GM23338 (cell line): ENCODE measurements at regions not wholly inside any gene's neighbourhood (a gene's known extent, or its start where the extent isn't known, plus 50 kb on each side); places are given as distances from the start of the nearest gene placed in this dataset.

ENCODE experiments used
- ATAC-seq: fragments of 200-7000 bp; cut with Tn5 transposase; 3 replicates; pipeline ENCODE4 v1.9.1; 2020
- DNase-seq: peaks from one replicate; pipeline ENCODE4 v3.0.0-alpha.2; 2015; ENCODE audit warnings: low spot score
- H2AFZ ChIP-seq: fragments of 200-600 bp; sonication (generic); 2 replicates; pipeline ENCODE4 v1.8.0; 2016; ENCODE audit warnings: antibody characterized with exemption, mild to moderate bottlenecking, moderate library complexity
- H3F3A ChIP-seq: fragments of 200-600 bp; sonication (generic); replicated peaks from 2 replicates; pipeline ENCODE4 v1.8.0; 2017; ENCODE audit warnings: antibody characterized with exemption, mixed run types, low read depth
- H3K27ac ChIP-seq: fragments of 200-600 bp; sonication (generic); 2 replicates; pipeline ENCODE4 v1.6.1; 2016; ENCODE audit warnings: low read depth
- H3K27me3 ChIP-seq: fragments of 200-600 bp; sonication (generic); 2 replicates; pipeline ENCODE4 v1.8.0; 2016; ENCODE audit warnings: mild to moderate bottlenecking, mixed run types, moderate library complexity; ENCODE audit not compliant: insufficient read depth
- H3K36me3 ChIP-seq: fragments of 200-600 bp; sonication (generic); 2 replicates; pipeline ENCODE4 v1.8.0; 2016; ENCODE audit warnings: mild to moderate bottlenecking; ENCODE audit not compliant: insufficient read depth
- H3K4me1 ChIP-seq: fragments of 200-600 bp; sonication (generic); 2 replicates; pipeline ENCODE4 v1.8.0; 2016; ENCODE audit warnings: mild to moderate bottlenecking, moderate library complexity; ENCODE audit not compliant: insufficient read depth
- H3K4me2 ChIP-seq: fragments of 200-600 bp; sonication (generic); 2 replicates; pipeline ENCODE4 v1.7.1; 2017; ENCODE audit warnings: mixed run types
- H3K4me3 ChIP-seq: fragments of 200-600 bp; sonication (generic); 2 replicates; pipeline ENCODE4 v1.6.1; 2016; ENCODE audit warnings: mixed run types
- H3K79me2 ChIP-seq: fragments of 200-600 bp; sonication (generic); replicated peaks from 2 replicates; pipeline ENCODE4 v1.8.0; 2017; ENCODE audit warnings: mild to moderate bottlenecking; ENCODE audit not compliant: insufficient read depth
- H3K9me2 ChIP-seq: fragments of 200-600 bp; sonication (generic); 2 replicates; pipeline ENCODE4 v1.8.0; 2017; ENCODE audit not compliant: insufficient read depth
- H4K20me1 ChIP-seq: fragments of 200-600 bp; sonication (generic); replicated peaks from 2 replicates; pipeline ENCODE4 v1.8.0; 2017; ENCODE audit warnings: mild to moderate bottlenecking; ENCODE audit not compliant: insufficient read depth
- H3K27ac Mint-ChIP-seq: 2 replicates; pipeline ENCODE4 v1.8.0; 2020; ENCODE audit warnings: inconsistent platforms, mild to moderate bottlenecking, moderate library complexity, mixed read lengths
- H3K27me3 Mint-ChIP-seq: 3 replicates; pipeline ENCODE4 v1.8.0; 2022; ENCODE audit warnings: low read depth, mild to moderate bottlenecking, moderate library complexity, mixed read lengths, inconsistent platforms; ENCODE audit not compliant: insufficient read depth, poor library complexity
- H3K36me3 Mint-ChIP-seq: 3 replicates; pipeline ENCODE4 v1.8.0; 2021; ENCODE audit warnings: low read depth, mild to moderate bottlenecking, inconsistent platforms, moderate library complexity, mixed read lengths
- H3K4me1 Mint-ChIP-seq: 3 replicates; pipeline ENCODE4 v1.8.0; 2020; ENCODE audit warnings: mild to moderate bottlenecking, inconsistent platforms, mixed read lengths
- H3K4me3 Mint-ChIP-seq: 3 replicates; pipeline ENCODE4 v1.8.0; 2021; ENCODE audit warnings: moderate library complexity, mild to moderate bottlenecking, inconsistent platforms, mixed read lengths
- H3K9me3 Mint-ChIP-seq: 3 replicates; pipeline ENCODE4 v1.8.0; 2020; ENCODE audit warnings: moderate library complexity, mild to moderate bottlenecking, inconsistent platforms, mixed read lengths
- CREB1 ChIP-seq: fragments of 250-450 bp; sonication (Bioruptor Pico); IDR thresholded peaks from 2 replicates; pipeline ENCODE4 v1.5.0; 2020; ENCODE audit warnings: low read depth, mild to moderate bottlenecking, moderate library complexity
- ETS1 ChIP-seq: IDR thresholded peaks from 2 replicates; pipeline ENCODE4 v1.6.1; 2016; ENCODE audit warnings: antibody characterized with exemption
- EZH2 ChIP-seq: fragments of 200-600 bp; sonication (generic); IDR thresholded peaks from one replicate; pipeline ENCODE4 v1.8.0; 2017; ENCODE audit warnings: antibody characterized with exemption, mild to moderate bottlenecking, low read depth; ENCODE audit not compliant: unreplicated experiment
- EZH2phosphoT487 ChIP-seq: fragments of 200-600 bp; sonication (generic); IDR thresholded peaks from one replicate; pipeline ENCODE4 v1.8.1; 2018; ENCODE audit warnings: antibody characterized with exemption; ENCODE audit not compliant: unreplicated experiment
- JUNB ChIP-seq: IDR thresholded peaks from one replicate; pipeline ENCODE4 v1.6.1; 2016; ENCODE audit warnings: antibody characterized with exemption; ENCODE audit not compliant: unreplicated experiment
- NANOG ChIP-seq: IDR thresholded peaks from 2 replicates; pipeline ENCODE4 v1.6.1; 2016; ENCODE audit warnings: antibody characterized with exemption, borderline replicate concordance
- POLR2AphosphoS5 ChIP-seq: IDR thresholded peaks from 2 replicates; pipeline ENCODE4 v1.6.1; 2016; ENCODE audit warnings: antibody characterized with exemption, low read depth
- STAT1 ChIP-seq: IDR thresholded peaks from one replicate; pipeline ENCODE4 v1.6.1; 2016; ENCODE audit warnings: antibody characterized with exemption; ENCODE audit not compliant: unreplicated experiment
- ZNF114 ChIP-seq: fragments of 250-450 bp; sonication (Bioruptor Pico); IDR thresholded peaks from 2 replicates; pipeline ENCODE4 v1.5.0; 2020; ENCODE audit warnings: mild to moderate bottlenecking, moderate library complexity
- ZNF331 ChIP-seq: fragments of 250-450 bp; sonication (Bioruptor Pico); IDR thresholded peaks from 2 replicates; pipeline ENCODE4 v1.5.0; 2020; ENCODE audit warnings: low read depth, mild to moderate bottlenecking, moderate library complexity
- TF ChIP-seq, protein P1 (sequence below): IDR thresholded peaks from one replicate; pipeline ENCODE4 v1.6.1; 2018; ENCODE audit warnings: antibody characterized with exemption; ENCODE audit not compliant: unreplicated experiment
- TF ChIP-seq, protein P2 (sequence below), 2 experiments: fragments of 200-600 bp in 1 of 2; sonication (generic) in 1 of 2; conservative IDR thresholded peaks; 2 replicates each; pipeline versions ENCODE4 v1.5.1 to v1.6.1; 2016 to 2017; ENCODE audit warnings: antibody characterized with exemption in 2 of 2, low read depth in 2 of 2, mild to moderate bottlenecking in 2 of 2, moderate library complexity in 1 of 2

DNA sequence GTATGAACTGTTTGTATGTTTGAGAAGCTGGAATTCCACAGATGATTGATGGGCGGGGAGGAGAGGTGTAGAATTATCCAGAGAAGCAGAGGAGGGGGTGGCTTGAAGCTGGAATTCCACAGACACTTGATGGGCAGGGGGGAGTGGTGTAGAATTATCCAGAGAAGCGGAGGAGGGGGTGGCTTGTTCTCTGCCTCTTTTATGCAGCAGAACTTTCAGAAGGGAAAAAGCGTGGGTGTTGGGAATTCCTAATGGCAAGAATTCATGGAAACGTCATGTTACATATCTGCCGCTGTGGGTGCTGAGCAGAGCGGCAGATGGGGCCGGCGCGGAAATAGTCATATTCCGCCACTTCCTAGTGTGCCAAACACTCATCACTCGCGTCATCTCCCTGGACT is 167.9 kb upstream of the KCNG1 start (continued):
- TF ChIP-seq, protein P1, sequence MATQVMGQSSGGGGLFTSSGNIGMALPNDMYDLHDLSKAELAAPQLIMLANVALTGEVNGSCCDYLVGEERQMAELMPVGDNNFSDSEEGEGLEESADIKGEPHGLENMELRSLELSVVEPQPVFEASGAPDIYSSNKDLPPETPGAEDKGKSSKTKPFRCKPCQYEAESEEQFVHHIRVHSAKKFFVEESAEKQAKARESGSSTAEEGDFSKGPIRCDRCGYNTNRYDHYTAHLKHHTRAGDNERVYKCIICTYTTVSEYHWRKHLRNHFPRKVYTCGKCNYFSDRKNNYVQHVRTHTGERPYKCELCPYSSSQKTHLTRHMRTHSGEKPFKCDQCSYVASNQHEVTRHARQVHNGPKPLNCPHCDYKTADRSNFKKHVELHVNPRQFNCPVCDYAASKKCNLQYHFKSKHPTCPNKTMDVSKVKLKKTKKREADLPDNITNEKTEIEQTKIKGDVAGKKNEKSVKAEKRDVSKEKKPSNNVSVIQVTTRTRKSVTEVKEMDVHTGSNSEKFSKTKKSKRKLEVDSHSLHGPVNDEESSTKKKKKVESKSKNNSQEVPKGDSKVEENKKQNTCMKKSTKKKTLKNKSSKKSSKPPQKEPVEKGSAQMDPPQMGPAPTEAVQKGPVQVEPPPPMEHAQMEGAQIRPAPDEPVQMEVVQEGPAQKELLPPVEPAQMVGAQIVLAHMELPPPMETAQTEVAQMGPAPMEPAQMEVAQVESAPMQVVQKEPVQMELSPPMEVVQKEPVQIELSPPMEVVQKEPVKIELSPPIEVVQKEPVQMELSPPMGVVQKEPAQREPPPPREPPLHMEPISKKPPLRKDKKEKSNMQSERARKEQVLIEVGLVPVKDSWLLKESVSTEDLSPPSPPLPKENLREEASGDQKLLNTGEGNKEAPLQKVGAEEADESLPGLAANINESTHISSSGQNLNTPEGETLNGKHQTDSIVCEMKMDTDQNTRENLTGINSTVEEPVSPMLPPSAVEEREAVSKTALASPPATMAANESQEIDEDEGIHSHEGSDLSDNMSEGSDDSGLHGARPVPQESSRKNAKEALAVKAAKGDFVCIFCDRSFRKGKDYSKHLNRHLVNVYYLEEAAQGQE: no peak
- TF ChIP-seq NANOG: no peak

DNA sequence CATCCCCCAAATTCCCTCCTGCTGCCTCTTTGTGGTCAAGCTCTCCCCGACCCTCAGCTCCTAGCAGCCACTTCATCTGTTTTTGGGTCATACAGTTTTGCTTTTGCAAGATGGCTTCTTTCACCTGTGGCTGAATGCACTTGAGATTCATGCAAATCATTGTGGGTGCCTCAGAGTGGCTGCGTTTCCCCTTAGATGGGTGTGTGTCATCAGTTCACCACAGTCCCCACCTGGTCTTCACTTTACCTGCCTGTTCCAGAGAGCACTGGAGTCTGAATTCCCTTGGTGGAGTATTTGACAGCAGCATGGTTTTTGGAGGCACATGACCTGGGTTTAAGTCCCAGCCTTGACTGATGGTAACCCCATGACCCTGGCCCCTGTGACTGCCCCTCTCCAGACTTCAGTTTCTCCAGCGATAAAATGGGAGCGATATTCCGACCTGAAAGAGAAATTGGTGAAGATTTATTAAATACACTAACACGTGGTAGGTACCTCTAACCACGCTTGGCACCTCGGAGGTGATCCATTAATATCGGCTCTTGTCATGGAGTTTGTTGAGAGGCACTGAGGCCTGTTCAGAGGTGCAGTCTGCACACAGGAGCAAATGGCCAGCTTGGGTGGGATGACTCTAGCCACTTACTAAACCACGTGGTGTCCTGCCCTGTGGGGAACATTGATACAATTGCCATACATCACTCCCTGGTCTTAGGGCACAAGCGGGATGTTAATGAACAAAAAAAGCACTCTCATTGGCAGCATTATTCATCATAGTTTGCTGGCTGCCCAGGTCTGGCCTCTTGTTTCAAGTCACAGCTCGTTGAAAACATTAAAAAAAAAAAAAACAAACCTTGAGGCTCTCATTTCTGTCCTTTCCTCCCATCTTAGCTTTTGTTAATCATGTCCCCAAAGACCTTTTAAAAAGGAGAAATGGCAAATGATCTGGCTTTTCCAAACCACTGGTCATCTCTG is 167.2 kb upstream of the KCNG1 start:
- Mint-ChIP-seq H3K27ac (no peak overlapping the region), H3K4me1 (peaks cover 4% of the 10 kb centered on the region; the same call in 2 of the 3 replicates), H3K4me3 (no peak overlapping the region), H3K36me3 (no peaks in the 10 kb centered on the region), H3K27me3 (no peaks in the 10 kb centered on the region), H3K9me3 (no peaks in the 10 kb centered on the region)
- Histone ChIP-seq H3K4me2 (no peak overlapping the region), H3K79me2 (no peaks in the 10 kb centered on the region), H2AFZ (no peak overlapping the region; the same call in 1 of the 2 replicates), H3K4me3 (no peak overlapping the region), H4K20me1 (no peaks in the 10 kb centered on the region), H3K27me3 (no peaks in the 10 kb centered on the region), H3F3A (no peaks in the 10 kb centered on the region), H3K27ac (no peak overlapping the region), H3K9me2 (no peaks in the 10 kb centered on the region), H3K4me1 (no peaks in the 10 kb centered on the region), H3K36me3 (no peaks in the 10 kb centered on the region)
- DNase-seq (no peak), ATAC-seq (no peak)
- TF ChIP-seq ZNF331 (no peak), EZH2phosphoT487 (no peak), POLR2AphosphoS5 (no peak), CREB1 (no peak), JUNB (no peak), NANOG (no peak)

DNA sequence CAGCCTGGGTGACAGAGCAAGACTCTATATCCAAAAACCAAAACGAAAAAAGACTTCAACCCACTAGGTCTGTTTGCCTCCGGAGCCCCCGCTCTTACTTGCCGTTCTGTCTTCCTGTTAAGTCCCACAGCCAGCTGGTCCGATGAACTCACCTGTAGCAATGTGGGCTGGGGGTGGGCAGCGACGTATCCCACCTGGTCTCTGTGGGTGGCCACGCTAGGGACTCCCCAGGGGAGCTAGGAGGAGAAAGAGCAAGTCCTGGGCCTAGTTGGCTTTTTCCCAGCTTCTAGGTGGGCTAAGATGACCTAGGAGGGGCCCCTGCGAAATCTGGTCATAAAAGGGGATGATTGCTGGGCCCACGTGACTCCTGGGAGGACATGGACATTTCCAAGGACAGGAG is 166.0 kb upstream of the KCNG1 start:
- Histone ChIP-seq H2AFZ (no peak overlapping the region), H3K27ac (no peak overlapping the region), H3K36me3 (no peaks in the 10 kb centered on the region), H3K4me1 (no peaks in the 10 kb centered on the region), H3K27me3 (no peaks in the 10 kb centered on the region), H3K4me3 (no peak overlapping the region), H4K20me1 (no peaks in the 10 kb centered on the region), H3K9me2 (no peaks in the 10 kb centered on the region), H3K4me2 (no peak overlapping the region), H3F3A (no peaks in the 10 kb centered on the region), H3K79me2 (no peaks in the 10 kb centered on the region)
- no peaks in the 10 kb centered on the region for H3K9me3 Mint-ChIP-seq
- peaks cover 4% of the 10 kb centered on the region; the same call in 2 of the 3 replicates for H3K4me1 Mint-ChIP-seq
- no peak for ATAC-seq
- no peak for DNase-seq
- no peak overlapping the region for H3K27ac Mint-ChIP-seq
- no peak overlapping the region for H3K4me3 Mint-ChIP-seq
- no peaks in the 10 kb centered on the region for H3K36me3 Mint-ChIP-seq
- no peaks in the 10 kb centered on the region for H3K27me3 Mint-ChIP-seq
- TF ChIP-seq NANOG (no peak), EZH2 (no peak), ZNF114 (CRISPR knock-in tag) (no peak), STAT1 (no peak), ETS1 (no peak), ZNF331 (no peak)
- TF ChIP-seq, protein P1: no peak
- TF ChIP-seq, protein P2, sequence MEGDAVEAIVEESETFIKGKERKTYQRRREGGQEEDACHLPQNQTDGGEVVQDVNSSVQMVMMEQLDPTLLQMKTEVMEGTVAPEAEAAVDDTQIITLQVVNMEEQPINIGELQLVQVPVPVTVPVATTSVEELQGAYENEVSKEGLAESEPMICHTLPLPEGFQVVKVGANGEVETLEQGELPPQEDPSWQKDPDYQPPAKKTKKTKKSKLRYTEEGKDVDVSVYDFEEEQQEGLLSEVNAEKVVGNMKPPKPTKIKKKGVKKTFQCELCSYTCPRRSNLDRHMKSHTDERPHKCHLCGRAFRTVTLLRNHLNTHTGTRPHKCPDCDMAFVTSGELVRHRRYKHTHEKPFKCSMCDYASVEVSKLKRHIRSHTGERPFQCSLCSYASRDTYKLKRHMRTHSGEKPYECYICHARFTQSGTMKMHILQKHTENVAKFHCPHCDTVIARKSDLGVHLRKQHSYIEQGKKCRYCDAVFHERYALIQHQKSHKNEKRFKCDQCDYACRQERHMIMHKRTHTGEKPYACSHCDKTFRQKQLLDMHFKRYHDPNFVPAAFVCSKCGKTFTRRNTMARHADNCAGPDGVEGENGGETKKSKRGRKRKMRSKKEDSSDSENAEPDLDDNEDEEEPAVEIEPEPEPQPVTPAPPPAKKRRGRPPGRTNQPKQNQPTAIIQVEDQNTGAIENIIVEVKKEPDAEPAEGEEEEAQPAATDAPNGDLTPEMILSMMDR (conservative IDR thresholded peaks at IDR 0.05; ENCODE audit: low read depth in 2 of 2): no peak
